Esophagus (tissue), 2 donors: ENCODE measurements at regions not wholly inside any gene's neighbourhood (a gene's known extent, or its start where the extent isn't known, plus 50 kb on each side); places are given as distances from the start of the nearest gene placed in this dataset.

Source experiments
- H3K27ac ChIP-seq, 2 donors: one replicate each; pipeline ENCODE4 v1.5.1; 2013; ENCODE audit warnings: low read depth in 2 of 2, mild to moderate bottlenecking in 2 of 2, inconsistent platforms in 1 of 2, low read length in 1 of 2, moderate library complexity in 1 of 2
- H3K27me3 ChIP-seq, 2 donors: one replicate each; pipeline ENCODE4 v1.6.1; 2013; ENCODE audit warnings: low read length in 2 of 2, control low read depth in 1 of 2, mild to moderate bottlenecking in 1 of 2; ENCODE audit not compliant: insufficient read depth in 2 of 2, control insufficient read depth in 1 of 2
- H3K36me3 ChIP-seq, 2 donors: one replicate each; pipeline ENCODE4 v1.6.1; 2013; ENCODE audit warnings: low read length in 1 of 2; ENCODE audit not compliant: control insufficient read depth in 2 of 2, insufficient read depth in 2 of 2
- H3K4me1 ChIP-seq, 2 donors: one replicate each; pipeline ENCODE4 v1.6.1; 2013; ENCODE audit warnings: low read length in 1 of 2; ENCODE audit not compliant: control insufficient read depth in 2 of 2, insufficient read depth in 2 of 2
- H3K4me3 ChIP-seq, 2 donors: one replicate each; pipeline ENCODE4 v1.5.1; 2013; ENCODE audit warnings: low read length in 2 of 2, mild to moderate bottlenecking in 2 of 2, low read depth in 1 of 2, moderate library complexity in 1 of 2
- H3K9me3 ChIP-seq, 2 donors: one replicate each; pipeline ENCODE4 v1.6.1; 2013; ENCODE audit warnings: mild to moderate bottlenecking in 2 of 2, low read depth in 1 of 2, low read length in 1 of 2, moderate library complexity in 1 of 2; ENCODE audit not compliant: control insufficient read depth in 2 of 2, insufficient read depth in 1 of 2
- WGBS, 2 donors: extraction: QIAGEN DNeasy Blood & Tissue Kit; methylation state at CpG; one replicate each; pipeline ENCODE4 v1.1.7; 2013; 5-methylcytosine and 5-hydroxymethylcytosine counted together
- donor health status: healthy with polysubstance abuse.
- donor health status: Bipolar disorder and iron deficiency.

DNA sequence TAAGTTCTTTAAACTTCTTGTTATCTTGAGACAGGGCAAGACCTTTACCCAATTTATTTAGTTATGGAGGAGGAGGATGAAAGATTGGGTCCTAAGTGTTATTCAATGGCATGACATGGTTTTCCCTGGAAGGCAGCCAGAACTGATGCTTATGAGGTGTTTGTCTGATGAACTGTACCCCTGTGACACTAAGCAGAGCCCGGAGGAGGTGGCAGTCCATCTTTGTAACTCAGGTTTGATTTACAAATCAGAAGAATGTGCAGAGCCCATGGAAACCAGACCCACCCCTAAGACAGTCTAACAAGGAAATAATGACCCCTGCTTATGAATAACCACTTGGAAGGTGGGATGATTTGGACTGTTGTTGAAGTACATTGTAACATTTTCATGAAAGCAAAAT lies 878.6 kb upstream of the NR2F2 start:
- H3K27me3 ChIP-seq, result no peaks in the 10 kb centered on the region

GRCh38 chr15:95454403-95455262 lies 875.9 kb upstream of the NR2F2 start:
- no peaks in the 10 kb centered on the region for H3K27me3 ChIP-seq
- no peaks in the 10 kb centered on the region for H3K9me3 ChIP-seq
- H3K4me3 ChIP-seq, result no peak overlapping the region
- no peak overlapping the region for H3K27ac ChIP-seq
- H3K4me1 ChIP-seq, result no peaks in the 10 kb centered on the region
- 50 to 64% methylated on average over 10 of the region's 10 CpGs for WGBS, 2 donors
- H3K36me3 ChIP-seq, result no peaks in the 10 kb centered on the region

More for the DNA sequence above, 878.6 kb upstream of the NR2F2 start:
- Histone ChIP-seq H3K4me1 (no peaks in the 10 kb centered on the region), H3K27ac (no peak overlapping the region), H3K4me3 (no peak overlapping the region), H3K36me3 (no peaks in the 10 kb centered on the region), H3K9me3 (no peaks in the 10 kb centered on the region)
- 69 to 76% methylated on average over 1 of the region's 1 CpG for WGBS, 2 donors

DNA sequence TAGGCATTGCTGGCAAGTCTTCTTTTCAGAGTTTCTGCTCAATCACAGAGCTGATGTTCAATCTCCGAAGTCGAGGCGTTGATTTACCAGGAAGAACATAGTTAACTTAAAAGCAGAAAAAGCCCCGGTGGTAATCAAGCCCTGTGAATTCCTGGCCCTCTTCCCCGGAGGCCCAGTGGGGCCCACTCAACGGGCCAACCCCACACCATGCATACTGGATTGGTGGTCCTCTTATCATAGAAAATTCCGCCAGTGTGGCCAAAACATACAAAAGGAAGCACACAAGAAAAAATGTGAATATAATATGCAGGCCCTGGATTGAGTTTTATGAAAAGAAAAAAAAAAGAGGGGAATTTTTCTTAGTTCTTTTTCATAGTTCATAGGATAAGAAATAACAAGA lies 873.0 kb upstream of the NR2F2 start:
- H3K27ac ChIP-seq, result no peak overlapping the region
- no peaks in the 10 kb centered on the region for H3K27me3 ChIP-seq
- no peaks in the 10 kb centered on the region for H3K36me3 ChIP-seq
- WGBS, 2 donors, result 68 to 70% methylated on average over 7 of the region's 7 CpGs
- H3K4me3 ChIP-seq, result no peak overlapping the region
- H3K4me1 ChIP-seq, result no peaks in the 10 kb centered on the region
- H3K9me3 ChIP-seq, result no peaks in the 10 kb centered on the region

DNA sequence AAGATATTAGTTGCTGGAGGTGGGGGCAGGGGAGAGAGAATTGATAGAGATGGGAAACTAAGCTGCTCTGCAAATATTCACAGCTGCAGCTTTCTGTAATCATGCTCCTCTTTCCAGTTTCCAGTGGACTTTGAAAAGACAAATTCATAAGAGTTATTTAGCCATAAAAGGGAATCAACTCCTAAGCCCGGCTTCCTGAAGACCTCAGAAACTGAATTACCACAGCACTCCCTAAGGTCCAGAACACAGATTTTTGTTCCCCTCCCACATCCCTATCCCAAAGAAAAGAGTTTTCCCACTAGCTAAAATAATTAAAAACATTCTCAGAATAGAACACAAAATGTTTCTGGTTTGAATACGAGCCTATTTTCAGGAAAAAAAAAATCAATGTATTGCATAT lies 871.8 kb upstream of the NR2F2 start:
- Histone ChIP-seq H3K27ac (no peak overlapping the region), H3K9me3 (no peaks in the 10 kb centered on the region), H3K36me3 (no peaks in the 10 kb centered on the region), H3K4me1 (no peaks in the 10 kb centered on the region), H3K4me3 (no peak overlapping the region), H3K27me3 (no peaks in the 10 kb centered on the region)
- 52 to 60% methylated on average over 2 of the region's 2 CpGs for WGBS, 2 donors

DNA sequence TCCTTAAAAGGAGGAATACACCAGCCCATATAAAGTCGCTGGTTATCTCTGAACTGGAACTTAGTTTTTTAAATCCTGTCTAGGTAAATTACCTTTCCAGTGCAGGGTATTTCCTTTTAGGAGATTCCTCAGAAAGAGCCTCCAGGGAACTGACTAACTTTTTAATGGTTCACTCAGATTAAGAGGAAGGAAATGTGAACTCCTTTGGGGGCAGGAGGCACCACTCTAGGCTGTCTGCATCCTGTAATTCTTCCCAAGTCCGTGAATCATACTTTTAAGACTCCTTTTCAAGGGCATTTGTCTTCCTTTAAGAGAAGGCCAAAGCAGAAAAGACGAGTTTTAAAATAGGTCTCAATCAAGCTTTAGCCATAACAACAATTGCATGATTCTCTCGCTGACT lies 871.2 kb upstream of the NR2F2 start:
- WGBS, 2 donors, result 54 to 62% methylated on average over 4 of the region's 4 CpGs

DNA sequence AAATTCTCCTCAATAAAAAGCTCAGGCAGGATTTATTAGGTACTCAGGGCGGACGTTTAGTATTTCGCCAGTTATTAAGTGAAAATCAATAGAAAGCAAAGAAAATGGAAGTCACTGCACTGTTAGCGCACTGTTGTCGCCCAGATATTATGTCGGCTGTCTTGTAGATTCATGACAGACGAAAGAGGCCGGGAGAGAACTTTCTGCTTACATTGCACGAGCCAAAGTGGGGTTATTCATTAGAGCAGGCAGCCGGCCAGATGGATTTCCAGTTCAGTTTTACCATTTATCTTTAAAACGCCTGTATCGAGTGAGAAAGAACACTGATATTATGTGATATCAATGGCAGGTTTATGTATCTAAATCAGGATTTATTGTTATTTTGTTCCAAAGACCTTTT lies 866.0 kb upstream of the NR2F2 start:
- no peak overlapping the region for H3K4me3 ChIP-seq
- H3K27me3 ChIP-seq, result no peaks in the 10 kb centered on the region
- H3K9me3 ChIP-seq, result no peaks in the 10 kb centered on the region
- no peaks in the 10 kb centered on the region for H3K4me1 ChIP-seq
- H3K27ac ChIP-seq, result no peak overlapping the region
- no peaks in the 10 kb centered on the region for H3K36me3 ChIP-seq
- 55 to 62% methylated on average over 12 of the region's 12 CpGs for WGBS, 2 donors

More for the DNA sequence above, 871.2 kb upstream of the NR2F2 start:
- Histone ChIP-seq H3K9me3 (no peaks in the 10 kb centered on the region), H3K36me3 (no peaks in the 10 kb centered on the region), H3K27me3 (no peaks in the 10 kb centered on the region), H3K4me1 (no peaks in the 10 kb centered on the region), H3K4me3 (no peak overlapping the region), H3K27ac (no peak overlapping the region)

- no peaks in the 10 kb centered on the region for H3K27me3 ChIP-seq
- no peaks in the 10 kb centered on the region for H3K36me3 ChIP-seq
- H3K9me3 ChIP-seq, result no peaks in the 10 kb centered on the region
- no peak overlapping the region for H3K27ac ChIP-seq
- H3K4me3 ChIP-seq, result no peak overlapping the region
- no peaks in the 10 kb centered on the region for H3K4me1 ChIP-seq
- 72 to 73% methylated on average over 12 of the region's 12 CpGs for WGBS, 2 donors
These were observed 861.7 kb upstream of the NR2F2 start for GRCh38 chr15:95468820-95469219.

GRCh38 chr15:95469496-95470000 lies 861.0 kb upstream of the NR2F2 start:
- 49 to 50% methylated on average over 8 of the region's 8 CpGs for whole genome bisulfite sequencing, 2 donors
- Histone ChIP-seq H3K27me3 (no peaks in the 10 kb centered on the region), H3K9me3 (no peaks in the 10 kb centered on the region), H3K4me3 (no peak overlapping the region), H3K4me1 (no peaks in the 10 kb centered on the region), H3K36me3 (no peaks in the 10 kb centered on the region), H3K27ac (no peak overlapping the region)

DNA sequence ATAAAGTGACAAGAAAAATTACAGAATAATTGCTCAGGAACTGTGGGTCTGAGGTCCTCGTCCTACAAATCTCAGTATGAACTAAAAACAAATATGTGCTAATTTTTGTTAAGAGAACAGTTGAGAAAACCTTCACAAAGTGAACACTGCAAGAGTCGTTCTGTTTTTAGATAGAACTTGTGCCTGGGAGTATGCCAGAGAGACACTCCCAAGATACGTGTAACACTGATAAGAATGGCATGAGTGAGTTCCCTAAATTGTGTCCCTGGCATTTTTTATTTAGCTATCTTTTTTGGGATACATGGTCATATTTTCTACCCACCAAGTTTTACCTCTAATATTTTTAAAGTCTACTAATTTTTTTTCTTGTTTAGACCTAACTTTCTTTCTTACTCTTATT lies 860.0 kb upstream of the NR2F2 start:
- H3K4me3 ChIP-seq, result no peak overlapping the region
- H3K4me1 ChIP-seq, result no peaks in the 10 kb centered on the region
- H3K27ac ChIP-seq, result no peak overlapping the region
- WGBS, 2 donors, result 38 to 53% methylated on average over 3 of the region's 3 CpGs
- H3K36me3 ChIP-seq, result no peaks in the 10 kb centered on the region
- H3K9me3 ChIP-seq, result no peaks in the 10 kb centered on the region
- no peaks in the 10 kb centered on the region for H3K27me3 ChIP-seq
